ENCODE measurements at regions not wholly inside any gene's neighbourhood (a gene's known extent, or its start where the extent isn't known, plus 50 kb on each side); places are given as distances from the start of the nearest gene placed in this dataset.

- no peak overlapping the region for H3K9ac ChIP-seq (ENCODE audit: low read depth in 1 of 2, low read length in 2 of 2)
- H3K36me3 ChIP-seq (ENCODE audit: control insufficient read depth in 4 of 4, insufficient read depth in 3 of 4, low read depth in 1 of 4, low read length in 3 of 4), result no peaks in the 10 kb centered on the region
- peaks cover 0 to 1% (median 0%) of the 10 kb centered on the region in 4 donors for H3K9me3 ChIP-seq (ENCODE audit: control insufficient read depth in 4 of 4, low read length in 3 of 4)
- H3K4me1 ChIP-seq (ENCODE audit: control insufficient read depth in 4 of 4, insufficient read depth in 4 of 4, low read length in 3 of 4), result no peaks in the 10 kb centered on the region
- H3K27ac ChIP-seq (ENCODE audit: low read depth in 1 of 2, low read length in 2 of 2), result no peak overlapping the region
- no peaks in the 10 kb centered on the region for H3K27me3 ChIP-seq (ENCODE audit: control insufficient read depth in 4 of 4, insufficient read depth in 4 of 4, low read length in 3 of 4)
- H3K4me3 ChIP-seq (ENCODE audit: low read depth in 1 of 3, low read length in 3 of 3), result no peak overlapping the region
- DNase-seq (ENCODE audit: low spot score), result no peak
- TF ChIP-seq NR2F2 (IDR thresholded peaks at IDR 0.05) (no peak), GABPA (IDR thresholded peaks at IDR 0.05 in 1 of 2, conservative IDR thresholded peaks at IDR 0.05 in 1 of 2) (no peak), CTCF (IDR thresholded peaks at IDR 0.05; ENCODE audit: low read depth, low read length, missing input control) (no peak), RAD21 (IDR thresholded peaks at IDR 0.05) (no peak), RXRA (IDR thresholded peaks at IDR 0.05) (no peak), FOXA1 (IDR thresholded peaks at IDR 0.05) (no peak), EGR1 (IDR thresholded peaks at IDR 0.05; ENCODE audit: low read depth in 2 of 2) (no peak), HNF4A (conservative IDR thresholded peaks at IDR 0.05) (no peak), HNF4G (IDR thresholded peaks at IDR 0.05) (no peak), YY1 (IDR thresholded peaks at IDR 0.05) (no peak), JUND (IDR thresholded peaks at IDR 0.05) (no peak), TAF1 (conservative IDR thresholded peaks at IDR 0.05) (no peak), SP1 (IDR thresholded peaks at IDR 0.05) (no peak), ZBTB33 (IDR thresholded peaks at IDR 0.05) (no peak), FOXA2 (IDR thresholded peaks at IDR 0.05) (no peak), REST (IDR thresholded peaks at IDR 0.05) (no peak)
- TF ChIP-seq, protein P1, sequence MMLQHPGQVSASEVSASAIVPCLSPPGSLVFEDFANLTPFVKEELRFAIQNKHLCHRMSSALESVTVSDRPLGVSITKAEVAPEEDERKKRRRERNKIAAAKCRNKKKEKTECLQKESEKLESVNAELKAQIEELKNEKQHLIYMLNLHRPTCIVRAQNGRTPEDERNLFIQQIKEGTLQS (IDR thresholded peaks at IDR 0.05), result no peak
- TF ChIP-seq, protein P2, sequence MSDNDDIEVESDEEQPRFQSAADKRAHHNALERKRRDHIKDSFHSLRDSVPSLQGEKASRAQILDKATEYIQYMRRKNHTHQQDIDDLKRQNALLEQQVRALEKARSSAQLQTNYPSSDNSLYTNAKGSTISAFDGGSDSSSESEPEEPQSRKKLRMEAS (IDR thresholded peaks at IDR 0.05), result no peak
Measured at GRCh38 chrX:76509775-76510174, 82.3 kb downstream of the MAGEE1 start.

All from liver (tissue), 7 donors.